ENCODE measurements at regions not wholly inside any gene's neighbourhood (a gene's known extent, or its start where the extent isn't known, plus 50 kb on each side); places are given as distances from the start of the nearest gene placed in this dataset.

- no peak for DNase-seq
- no peak overlapping the region for H3K4me3 Mint-ChIP-seq (ENCODE audit: unreplicated experiment)
- no peaks in the 10 kb centered on the region for H3K9me3 Mint-ChIP-seq (ENCODE audit: unreplicated experiment)
- H3K4me1 Mint-ChIP-seq (ENCODE audit: low read depth, unreplicated experiment), result no peaks in the 10 kb centered on the region
- no peaks in the 10 kb centered on the region for H3K36me3 Mint-ChIP-seq (ENCODE audit: unreplicated experiment)
- TF ChIP-seq CTCF (IDR thresholded peaks at IDR 0.05; ENCODE audit: partially characterized antibody, unreplicated experiment), result no peak
- H3K27ac Mint-ChIP-seq (ENCODE audit: unreplicated experiment), result no peak overlapping the region
- no peaks in the 10 kb centered on the region for H3K27me3 Mint-ChIP-seq (ENCODE audit: unreplicated experiment)
Measured at GRCh38 chr6:139623372-139623771, 248.9 kb upstream of the CITED2 start.

- Mint-ChIP-seq H3K9me3 (ENCODE audit: unreplicated experiment) (peaks cover 1% of the 10 kb centered on the region), H3K36me3 (ENCODE audit: unreplicated experiment) (no peaks in the 10 kb centered on the region), H3K4me1 (ENCODE audit: low read depth, unreplicated experiment) (peaks cover 1% of the 10 kb centered on the region), H3K27me3 (ENCODE audit: unreplicated experiment) (no peaks in the 10 kb centered on the region), H3K27ac (ENCODE audit: unreplicated experiment) (no peak overlapping the region), H3K4me3 (ENCODE audit: unreplicated experiment) (no peak overlapping the region)
- no peak for DNase-seq
- no peak for TF ChIP-seq CTCF (IDR thresholded peaks at IDR 0.05; ENCODE audit: partially characterized antibody, unreplicated experiment)
Measured at GRCh38 chr6:139613496-139613895, 239.0 kb upstream of the CITED2 start.

GRCh38 chr6:139612135-139612465 lies 237.7 kb upstream of the CITED2 start:
- TF ChIP-seq CTCF (IDR thresholded peaks at IDR 0.05; ENCODE audit: partially characterized antibody, unreplicated experiment), result no peak
- Mint-ChIP-seq H3K9me3 (ENCODE audit: unreplicated experiment) (peaks cover 1% of the 10 kb centered on the region), H3K4me1 (ENCODE audit: low read depth, unreplicated experiment) (peaks cover 8% of the 10 kb centered on the region), H3K36me3 (ENCODE audit: unreplicated experiment) (no peaks in the 10 kb centered on the region), H3K27ac (ENCODE audit: unreplicated experiment) (no peak overlapping the region), H3K4me3 (ENCODE audit: unreplicated experiment) (no peak overlapping the region), H3K27me3 (ENCODE audit: unreplicated experiment) (peaks cover 2% of the 10 kb centered on the region)
- DNase-seq, result no peak

GRCh38 chr6:139611327-139612134 lies 237.1 kb upstream of the CITED2 start:
- Mint-ChIP-seq H3K9me3 (ENCODE audit: unreplicated experiment) (peaks cover under 1% of the 10 kb centered on the region), H3K4me1 (ENCODE audit: low read depth, unreplicated experiment) (peaks cover 8% of the 10 kb centered on the region)
- no peak for DNase-seq

More at GRCh38 chr6:139611327-139612134, 237.1 kb upstream of the CITED2 start:
- Mint-ChIP-seq H3K4me3 (ENCODE audit: unreplicated experiment) (no peak overlapping the region), H3K27me3 (ENCODE audit: unreplicated experiment) (peaks cover 2% of the 10 kb centered on the region), H3K36me3 (ENCODE audit: unreplicated experiment) (no peaks in the 10 kb centered on the region), H3K27ac (ENCODE audit: unreplicated experiment) (no peak overlapping the region)
- no peak for TF ChIP-seq CTCF (IDR thresholded peaks at IDR 0.05; ENCODE audit: partially characterized antibody, unreplicated experiment)

Measured in glutamatergic neuron (in vitro differentiated cells).